ENCODE measurements at regions not wholly inside any gene's neighbourhood (a gene's known extent, or its start where the extent isn't known, plus 50 kb on each side); places are given as distances from the start of the nearest gene placed in this dataset.
A peak's percentile ranks its signal among the peaks of the same experiment; 100 is the strongest.

GRCh38 chr1:56074007-56074651, 505.2 kb downstream of the PLPP3 start:
- DNase-seq (ENCODE audit: low read depth, low spot score) = peak; percentile 93

DNA sequence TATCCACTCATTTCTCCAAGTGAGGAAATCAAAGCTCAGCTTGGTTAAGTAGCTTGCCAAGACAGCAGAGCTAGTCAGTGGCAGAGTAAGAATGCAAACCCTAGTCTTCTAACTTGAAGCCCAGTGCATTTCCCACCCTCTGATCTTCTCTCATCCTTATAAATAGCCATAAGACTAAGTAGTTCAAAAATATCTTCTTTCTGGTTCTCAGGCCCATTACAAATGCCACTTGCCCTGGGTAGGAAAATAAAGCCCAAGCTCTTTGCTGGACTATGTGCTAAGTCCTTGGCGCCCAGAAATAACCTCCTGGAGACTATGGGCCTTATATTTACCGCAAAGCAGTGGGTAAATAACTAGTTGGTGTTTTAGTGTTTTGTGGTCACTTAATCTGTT, 505.8 kb downstream of the PLPP3 start:
- no peak for DNase-seq (ENCODE audit: low read depth, low spot score)

- no peak for DNase-seq (ENCODE audit: low read depth, low spot score)
Measured at GRCh38 chr1:56073206-56073605, 506.2 kb downstream of the PLPP3 start.

DNA sequence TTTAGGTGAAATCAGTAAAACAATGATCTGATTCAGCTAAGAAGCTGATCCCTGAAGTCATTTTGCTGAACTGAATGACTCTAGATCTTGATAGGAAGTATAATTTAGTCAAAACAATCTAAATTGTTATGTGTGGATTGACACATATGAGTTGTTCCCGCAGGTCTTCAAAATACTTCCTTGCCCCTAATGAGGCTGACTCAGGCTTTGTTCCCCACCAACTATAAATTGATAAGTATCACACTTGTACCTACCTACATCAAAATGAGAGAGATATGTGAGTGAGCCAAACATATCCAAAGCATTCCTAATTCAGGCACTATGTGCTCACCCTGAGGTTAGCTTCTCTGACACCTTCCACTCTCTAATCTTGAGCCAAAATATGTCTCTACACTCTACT, 507.1 kb downstream of the PLPP3 start:
- DNase-seq (ENCODE audit: low read depth, low spot score) = no peak

- DNase-seq (ENCODE audit: low read depth, low spot score) = no peak
Measured at GRCh38 chr1:56071351-56071750, 508.0 kb downstream of the PLPP3 start.

DNA sequence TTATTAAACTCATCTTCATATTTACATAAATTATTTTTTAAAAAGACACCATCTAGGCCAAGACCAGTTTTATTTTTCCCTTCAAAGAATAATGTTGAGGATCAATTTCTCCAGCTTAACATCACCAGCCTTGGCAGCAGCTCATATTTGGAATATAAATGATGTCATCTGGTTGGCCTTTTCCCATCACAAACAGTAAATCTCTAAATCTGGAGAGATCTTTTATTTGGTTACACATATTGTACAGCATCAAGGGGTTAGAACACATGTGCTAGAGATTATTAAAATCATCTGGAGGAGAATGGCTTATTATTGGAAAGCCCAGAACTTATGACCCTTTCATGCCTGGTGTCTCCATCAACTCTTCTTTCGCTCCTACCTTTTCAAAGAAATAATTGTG, 508.8 kb downstream of the PLPP3 start:
- DNase-seq (ENCODE audit: low read depth, low spot score) = no peak

- no peak for DNase-seq (ENCODE audit: low read depth, low spot score)
Measured at GRCh38 chr1:56069824-56070223, 509.5 kb downstream of the PLPP3 start.

DNA sequence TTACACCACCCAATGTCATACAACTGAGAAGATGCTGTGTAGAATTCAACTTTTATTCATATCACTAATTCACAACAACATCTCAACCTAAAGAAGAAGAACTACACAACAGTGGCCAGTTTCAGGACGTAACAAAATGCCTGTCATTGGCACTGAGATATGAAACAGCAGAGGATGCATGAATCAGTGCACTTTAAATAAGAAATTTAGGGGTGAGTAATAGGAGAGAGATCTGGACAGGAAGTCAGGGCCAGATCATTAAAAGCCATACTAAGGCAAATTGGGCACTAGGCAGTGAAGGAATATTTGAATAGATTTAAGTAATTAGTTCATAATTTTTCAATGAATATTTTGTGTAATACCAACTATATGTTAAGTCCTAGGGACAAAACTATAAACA, 510.5 kb downstream of the PLPP3 start:
- no peak for DNase-seq (ENCODE audit: low read depth, low spot score)

DNA sequence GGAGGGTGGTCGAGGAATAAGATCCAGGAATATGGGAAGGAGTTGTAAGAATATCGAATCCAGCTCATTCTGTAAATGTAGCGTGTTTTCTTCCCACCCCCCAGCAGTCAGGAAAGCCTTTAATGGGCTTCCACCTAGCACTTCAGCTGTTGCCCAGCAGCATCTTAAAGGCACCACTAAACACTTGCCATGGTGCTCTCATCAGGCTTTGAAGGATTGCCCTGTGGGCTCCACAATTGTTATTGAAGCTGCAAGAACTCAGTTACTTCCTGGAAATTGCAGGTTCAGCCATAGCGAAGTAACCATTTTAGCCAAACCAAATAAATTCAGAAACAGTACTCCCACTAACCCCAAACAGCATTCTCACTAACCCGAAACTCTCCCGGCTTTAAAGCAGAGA, 511.2 kb downstream of the PLPP3 start:
- DNase-seq (ENCODE audit: low read depth, low spot score) = no peak

GRCh38 chr1:56065729-56066128, 513.6 kb downstream of the PLPP3 start:
- no peak for DNase-seq (ENCODE audit: low read depth, low spot score)

DNA sequence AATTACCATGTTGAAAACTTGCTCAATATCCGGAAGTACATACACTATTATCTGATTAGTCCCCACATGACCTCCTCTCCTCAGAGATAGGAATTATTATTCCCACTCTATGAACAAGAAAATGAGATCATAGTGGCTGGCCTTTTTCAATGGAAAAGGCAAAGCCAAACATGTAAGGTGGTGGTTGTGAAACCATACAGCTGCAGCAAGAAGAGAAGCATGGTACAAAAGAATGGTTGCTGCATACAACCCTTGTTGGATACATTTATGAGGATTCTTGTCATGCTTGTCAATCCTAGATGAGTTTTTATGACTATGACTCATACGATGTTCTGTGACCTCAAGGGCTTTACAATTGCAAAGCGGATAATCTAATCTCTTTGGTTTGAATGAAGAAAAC, 514.7 kb downstream of the PLPP3 start:
- DNase-seq (ENCODE audit: low read depth, low spot score) = no peak

- no peak for DNase-seq (ENCODE audit: low read depth, low spot score)
Measured at GRCh38 chr1:56063461-56063860, 515.9 kb downstream of the PLPP3 start.

GRCh38 chr1:56062625-56063024, 516.7 kb downstream of the PLPP3 start:
- DNase-seq (ENCODE audit: low read depth, low spot score) = no peak

- no peak for DNase-seq (ENCODE audit: low read depth, low spot score)
Measured at GRCh38 chr1:56061824-56062223, 517.5 kb downstream of the PLPP3 start.

GRCh38 chr1:56060906-56061305, 518.5 kb downstream of the PLPP3 start:
- DNase-seq (ENCODE audit: low read depth, low spot score) = no peak

- no peak for DNase-seq (ENCODE audit: low read depth, low spot score)
Measured at GRCh38 chr1:56057466-56058405, 521.6 kb downstream of the PLPP3 start.

DNA sequence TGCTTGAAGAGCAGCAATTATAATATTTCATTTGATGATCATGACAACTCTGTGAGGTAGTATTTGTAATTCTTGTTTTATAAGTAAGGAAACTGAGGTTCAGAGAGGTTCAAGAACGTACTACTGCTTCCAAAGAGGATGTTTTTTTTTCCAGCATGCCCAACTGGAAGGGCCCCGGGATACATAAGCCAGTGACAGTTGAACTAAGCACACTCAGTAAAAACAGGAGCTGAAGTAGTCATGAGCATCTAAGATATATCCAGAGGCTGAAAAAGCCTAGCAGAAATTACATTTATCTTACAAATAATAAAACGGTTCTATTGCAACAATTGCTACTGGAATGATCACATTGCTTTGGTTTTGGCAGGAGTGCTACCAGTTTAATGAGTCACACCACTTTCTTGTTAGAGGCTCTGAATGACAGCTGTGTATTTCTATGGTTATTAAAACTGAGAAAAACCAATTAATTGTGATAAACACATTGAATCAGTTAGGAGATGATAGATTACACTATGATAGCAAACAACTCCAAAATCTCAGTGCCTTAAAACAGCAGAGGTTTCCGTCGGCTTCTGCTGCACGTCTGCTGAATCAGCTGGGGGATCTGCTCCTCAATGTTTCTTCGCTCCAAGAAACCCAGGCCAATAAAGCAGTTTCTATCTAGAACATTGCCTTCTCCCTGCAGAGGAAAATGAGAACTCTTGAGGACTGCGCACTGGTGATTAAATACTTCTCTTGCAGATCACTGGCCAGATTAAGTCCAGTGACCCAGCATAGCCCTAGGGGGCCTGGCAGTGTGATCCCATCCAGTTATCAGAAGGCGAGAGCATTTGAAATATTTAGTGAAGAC, 522.7 kb downstream of the PLPP3 start:
- DNase-seq (ENCODE audit: low read depth, low spot score) = peak; percentile 69

- DNase-seq (ENCODE audit: low read depth, low spot score) = no peak
Measured at GRCh38 chr1:56054959-56055358, 524.4 kb downstream of the PLPP3 start.

DNA sequence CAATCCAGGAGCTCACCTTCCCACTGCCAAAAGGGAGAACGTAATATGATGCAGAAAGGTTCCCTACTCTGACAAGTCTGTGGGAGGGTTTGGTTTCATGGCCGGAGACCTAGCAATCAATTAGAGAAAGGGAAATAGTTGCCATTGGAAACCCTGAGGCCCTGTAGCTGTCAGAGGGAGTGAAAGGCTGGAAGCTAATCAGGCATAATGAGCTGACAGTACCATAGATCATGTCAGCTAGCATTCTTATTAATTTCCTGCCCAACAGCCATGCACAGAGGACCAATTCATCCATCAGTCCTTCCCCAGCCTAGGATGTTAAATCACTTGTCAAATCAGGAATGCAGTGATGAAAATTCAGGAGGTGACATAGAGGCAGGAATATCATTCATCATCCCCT, 527.3 kb downstream of the PLPP3 start:
- peak; percentile 15 for DNase-seq (ENCODE audit: low read depth, low spot score)

GRCh38 chr1:56050911-56051310, 528.5 kb downstream of the PLPP3 start:
- DNase-seq (ENCODE audit: low read depth, low spot score) = peak; percentile 36

DNA sequence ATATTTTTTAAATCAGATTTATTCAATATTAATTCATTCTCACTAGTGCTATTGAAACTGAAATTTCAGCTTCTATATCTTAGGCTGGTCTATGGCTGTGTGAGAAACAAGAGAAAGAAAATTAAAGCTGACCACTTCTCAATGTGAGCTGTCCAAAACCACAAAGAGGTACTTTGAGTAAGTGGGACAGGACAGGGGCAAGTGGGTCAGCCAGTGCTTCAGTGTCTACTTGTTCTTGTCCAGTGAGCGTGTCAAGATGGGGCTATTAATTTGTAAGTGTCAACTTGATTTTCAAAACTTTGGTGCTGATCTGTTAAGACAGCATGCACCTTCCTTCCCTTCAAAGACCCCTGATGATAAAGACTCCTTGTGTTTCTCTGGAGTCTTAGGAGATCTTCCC, 533.9 kb downstream of the PLPP3 start:
- no peak for DNase-seq (ENCODE audit: low read depth, low spot score)

GRCh38 chr1:56045062-56045461, 534.3 kb downstream of the PLPP3 start:
- DNase-seq (ENCODE audit: low read depth, low spot score) = no peak

All from astrocyte of the hippocampus (primary cell).